Chondrocyte (in vitro differentiated cells): ENCODE measurements at regions not wholly inside any gene's neighbourhood (a gene's known extent, or its start where the extent isn't known, plus 50 kb on each side); places are given as distances from the start of the nearest gene placed in this dataset.
A peak's percentile ranks its signal among the peaks of the same experiment; 100 is the strongest.

Experiments used
- DNase-seq: peaks from one replicate; pipeline ENCODE4 v3.0.0; 2021; ENCODE audit warnings: mixed read lengths, low spot score
- H3K27ac Mint-ChIP-seq: one replicate; pipeline ENCODE4 v1.8.0; 2021; ENCODE audit warnings: mild to moderate bottlenecking, moderate library complexity, mixed read lengths; ENCODE audit not compliant: unreplicated experiment
- H3K27me3 Mint-ChIP-seq: 2 replicates; pipeline ENCODE4 v1.8.0; 2021; ENCODE audit warnings: low read depth, mixed read lengths
- H3K36me3 Mint-ChIP-seq: 2 replicates; pipeline ENCODE4 v1.8.0; 2021; ENCODE audit warnings: low read depth, mixed read lengths
- H3K4me1 Mint-ChIP-seq: 2 replicates; pipeline ENCODE4 v1.8.0; 2021; ENCODE audit warnings: low read depth, mild to moderate bottlenecking, mixed read lengths
- H3K4me3 Mint-ChIP-seq: one replicate; pipeline ENCODE4 v1.8.0; 2021; ENCODE audit warnings: mild to moderate bottlenecking, moderate library complexity, mixed read lengths; ENCODE audit not compliant: unreplicated experiment
- H3K9me3 Mint-ChIP-seq: 2 replicates; pipeline ENCODE4 v1.8.0; 2021; ENCODE audit warnings: low read depth, mixed read lengths
- TF ChIP-seq, protein P1 (sequence below): fragments of 200-600 bp; sonication (generic); IDR thresholded peaks from 2 replicates; pipeline ENCODE4 v1.5.0; 2021; ENCODE audit warnings: antibody characterized with exemption, mild to moderate bottlenecking, moderate library complexity

DNA sequence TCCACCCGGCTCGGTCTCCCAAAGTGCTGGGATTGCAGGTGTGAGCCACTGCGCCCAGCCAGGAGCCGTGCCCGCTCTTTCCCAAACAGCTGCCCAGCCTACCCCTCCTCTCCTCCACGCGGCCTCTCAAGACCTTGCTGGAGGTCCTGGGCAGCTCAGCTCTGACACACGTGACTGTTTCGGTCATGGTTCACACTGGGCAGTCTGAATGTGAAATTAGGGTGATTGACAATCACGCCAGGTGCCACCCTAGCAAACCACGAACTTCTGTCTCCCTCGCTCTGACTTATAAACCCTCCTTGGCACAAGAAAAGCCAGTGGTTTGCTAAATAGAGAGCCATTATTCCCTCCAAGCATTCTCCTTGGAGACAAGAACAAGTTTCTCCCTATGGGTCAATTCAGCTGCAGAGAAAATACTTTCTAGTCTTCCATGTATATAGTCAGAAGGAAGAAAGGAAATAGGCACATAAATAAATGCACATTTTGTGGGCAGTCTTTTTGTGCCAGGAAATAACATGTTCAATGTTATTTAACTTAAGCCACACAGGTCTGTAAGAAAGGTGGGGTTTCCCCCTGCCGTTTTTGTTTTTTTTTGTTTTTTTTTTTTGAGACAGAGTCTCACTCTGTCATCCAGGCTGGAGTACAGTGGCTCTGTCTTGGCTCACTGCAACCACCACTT, 121.9 kb upstream of the MEF2A start:
- peaks cover 58% of the 10 kb centered on the region for H3K4me1 Mint-ChIP-seq
- TF ChIP-seq, protein P1, sequence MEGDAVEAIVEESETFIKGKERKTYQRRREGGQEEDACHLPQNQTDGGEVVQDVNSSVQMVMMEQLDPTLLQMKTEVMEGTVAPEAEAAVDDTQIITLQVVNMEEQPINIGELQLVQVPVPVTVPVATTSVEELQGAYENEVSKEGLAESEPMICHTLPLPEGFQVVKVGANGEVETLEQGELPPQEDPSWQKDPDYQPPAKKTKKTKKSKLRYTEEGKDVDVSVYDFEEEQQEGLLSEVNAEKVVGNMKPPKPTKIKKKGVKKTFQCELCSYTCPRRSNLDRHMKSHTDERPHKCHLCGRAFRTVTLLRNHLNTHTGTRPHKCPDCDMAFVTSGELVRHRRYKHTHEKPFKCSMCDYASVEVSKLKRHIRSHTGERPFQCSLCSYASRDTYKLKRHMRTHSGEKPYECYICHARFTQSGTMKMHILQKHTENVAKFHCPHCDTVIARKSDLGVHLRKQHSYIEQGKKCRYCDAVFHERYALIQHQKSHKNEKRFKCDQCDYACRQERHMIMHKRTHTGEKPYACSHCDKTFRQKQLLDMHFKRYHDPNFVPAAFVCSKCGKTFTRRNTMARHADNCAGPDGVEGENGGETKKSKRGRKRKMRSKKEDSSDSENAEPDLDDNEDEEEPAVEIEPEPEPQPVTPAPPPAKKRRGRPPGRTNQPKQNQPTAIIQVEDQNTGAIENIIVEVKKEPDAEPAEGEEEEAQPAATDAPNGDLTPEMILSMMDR, result no peak
- no peaks in the 10 kb centered on the region for H3K36me3 Mint-ChIP-seq
- no peaks in the 10 kb centered on the region for H3K9me3 Mint-ChIP-seq
- H3K4me3 Mint-ChIP-seq, result no peak overlapping the region
- H3K27ac Mint-ChIP-seq, result peak overlapping the region; percentile 97
- peak; percentile 77 for DNase-seq
- H3K27me3 Mint-ChIP-seq, result no peaks in the 10 kb centered on the region

DNA sequence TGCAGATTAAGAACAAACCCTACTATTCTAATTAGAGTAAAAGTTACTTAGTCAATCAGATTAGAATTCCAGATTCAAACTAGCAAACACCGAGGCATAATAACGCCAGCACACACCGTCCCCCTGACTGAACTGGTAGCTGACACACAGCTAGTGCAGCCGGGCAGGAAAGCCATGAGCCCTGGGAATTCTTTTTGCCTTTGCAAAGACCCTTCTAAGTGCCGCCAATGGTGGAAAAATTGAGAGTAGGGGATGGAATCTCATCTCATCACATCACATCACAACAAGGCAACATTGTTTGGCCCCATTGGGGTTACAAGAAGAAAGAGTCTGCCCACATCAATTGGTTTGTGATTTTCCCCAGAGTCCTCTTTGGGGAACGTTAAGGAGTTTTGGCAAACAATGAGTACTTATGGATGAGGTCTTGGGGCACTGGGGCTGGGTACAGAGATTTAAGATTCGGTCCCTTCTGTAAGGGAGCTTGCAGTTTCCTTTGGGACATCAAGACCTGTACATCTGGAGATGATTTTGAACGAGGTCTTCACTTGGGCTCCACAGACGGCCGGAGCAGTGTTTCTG, 120.4 kb upstream of the MEF2A start:
- peaks cover 60% of the 10 kb centered on the region for H3K4me1 Mint-ChIP-seq
- H3K9me3 Mint-ChIP-seq, result no peaks in the 10 kb centered on the region
- no peaks in the 10 kb centered on the region for H3K36me3 Mint-ChIP-seq
- H3K4me3 Mint-ChIP-seq, result no peak overlapping the region
- DNase-seq, result no peak
- TF ChIP-seq, protein P1, result no peak
- H3K27ac Mint-ChIP-seq, result no peak overlapping the region
- no peaks in the 10 kb centered on the region for H3K27me3 Mint-ChIP-seq

DNA sequence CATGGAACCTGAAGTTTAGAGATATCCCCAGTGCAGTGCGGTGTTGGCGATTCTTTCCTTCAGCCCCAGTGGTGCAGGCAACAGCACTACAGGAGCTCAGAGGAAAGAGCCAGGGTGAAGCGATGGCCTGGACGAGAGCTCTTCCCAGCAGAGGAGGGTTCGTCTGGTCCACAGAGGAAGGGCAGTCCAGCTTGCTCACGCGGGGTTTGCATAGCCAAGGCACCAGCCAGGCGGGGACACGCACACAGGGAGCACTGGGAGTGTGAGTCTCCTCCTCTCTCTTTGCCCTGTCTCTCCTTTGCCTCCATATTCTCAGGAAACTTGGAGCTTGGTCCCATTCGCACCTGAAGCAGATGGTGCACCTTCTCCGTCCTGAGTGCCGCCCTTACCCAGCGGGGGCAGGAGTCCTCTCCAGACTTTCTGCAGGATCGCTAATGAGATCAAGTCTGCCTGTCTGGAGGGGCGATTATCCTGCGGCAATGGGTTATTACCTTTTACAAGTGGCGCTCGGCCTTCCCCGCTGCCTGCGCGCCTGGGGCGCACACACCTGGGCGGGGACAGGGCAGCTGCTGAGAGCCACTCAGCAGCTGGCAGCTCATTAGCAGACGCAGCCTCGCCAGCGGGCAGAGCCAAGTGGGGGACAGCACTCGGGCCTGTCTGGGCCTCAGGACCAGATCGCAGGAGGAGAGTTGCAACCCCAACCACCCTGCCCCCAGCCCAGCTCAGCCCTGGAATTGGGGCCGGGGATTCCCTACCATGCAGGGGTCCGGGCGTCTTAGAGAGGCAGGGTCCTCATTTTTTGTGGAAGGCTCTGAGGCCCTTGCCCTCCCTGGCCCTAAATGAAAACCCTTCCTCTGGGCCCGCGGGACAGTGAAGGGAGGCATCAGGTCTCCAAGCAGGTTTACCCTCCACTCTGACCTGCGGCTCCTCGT, 119.0 kb upstream of the MEF2A start:
- H3K4me1 Mint-ChIP-seq, result peaks cover 64% of the 10 kb centered on the region
- H3K27me3 Mint-ChIP-seq, result no peaks in the 10 kb centered on the region
- H3K36me3 Mint-ChIP-seq, result no peaks in the 10 kb centered on the region
- DNase-seq, result peak; percentile 84
- H3K27ac Mint-ChIP-seq, result no peak overlapping the region
- H3K9me3 Mint-ChIP-seq, result no peaks in the 10 kb centered on the region
- TF ChIP-seq, protein P1, result no peak
- H3K4me3 Mint-ChIP-seq, result no peak overlapping the region

DNA sequence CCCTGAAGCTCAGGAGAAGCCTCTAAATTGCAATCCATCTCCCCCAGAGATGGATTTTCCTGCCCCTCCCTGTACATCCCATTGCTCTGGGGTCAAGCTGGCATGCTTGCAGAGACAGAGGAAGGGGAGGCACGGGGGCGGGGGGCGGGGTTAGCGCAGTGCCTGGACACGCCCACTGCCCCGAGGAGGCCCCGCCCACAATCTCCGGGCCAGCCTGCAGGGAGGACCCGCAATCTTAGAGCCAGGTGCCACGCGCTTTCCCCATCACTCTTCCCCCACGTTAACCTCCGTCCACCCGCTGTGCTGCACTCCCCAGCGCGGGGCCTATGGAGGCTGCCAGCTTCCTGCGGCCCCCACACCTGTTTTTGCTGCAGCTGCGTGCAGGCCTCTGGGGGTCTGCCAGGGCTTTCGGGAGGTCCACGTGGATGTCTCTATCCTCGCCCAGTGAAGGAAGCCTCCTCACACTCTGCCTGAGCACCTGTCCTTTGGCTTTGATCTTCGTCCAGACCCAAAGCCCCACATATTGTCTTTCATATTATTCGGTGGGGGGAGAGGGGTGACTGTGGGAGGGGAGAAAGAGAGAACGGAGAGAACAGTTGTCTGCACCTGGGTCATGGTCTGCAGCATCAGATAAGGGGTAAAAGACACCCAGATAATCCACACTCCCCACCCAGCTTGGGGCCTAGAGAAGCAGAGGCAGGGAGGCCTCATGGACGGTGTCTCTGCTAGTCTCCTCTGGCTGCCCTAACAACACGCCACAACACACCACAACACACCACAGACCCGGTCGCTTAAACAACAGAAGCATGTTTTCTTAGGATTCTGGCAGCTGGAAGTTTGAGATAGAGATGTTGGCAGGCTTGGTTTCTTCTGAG, 118.0 kb upstream of the MEF2A start:
- no peaks in the 10 kb centered on the region for H3K9me3 Mint-ChIP-seq
- peak; percentile 81 for DNase-seq
- H3K36me3 Mint-ChIP-seq, result no peaks in the 10 kb centered on the region
- H3K4me3 Mint-ChIP-seq, result no peak overlapping the region
- peaks cover 64% of the 10 kb centered on the region for H3K4me1 Mint-ChIP-seq
- H3K27ac Mint-ChIP-seq, result peak overlapping the region; percentile 66
- TF ChIP-seq, protein P1, result no peak
- no peaks in the 10 kb centered on the region for H3K27me3 Mint-ChIP-seq
